Sciatic nerve (tissue), 2 donors: ENCODE measurements at regions not wholly inside any gene's neighbourhood (a gene's known extent, or its start where the extent isn't known, plus 50 kb on each side); places are given as distances from the start of the nearest gene placed in this dataset.
"Not testable (repeated sequence)": the region's sequence is repeated elsewhere in the genome, so short reads cannot be mapped to it uniquely, and the experiment has no call there.

Source experiments
- ATAC-seq: fragments of 200-7000 bp; cut with Tn5 transposase; one replicate; pipeline ENCODE4 v1.9.1; 2020; ENCODE audit warnings: mild to moderate bottlenecking, moderate library complexity
- DNase-seq: peaks from one replicate; pipeline ENCODE4 v3.0.0-alpha.2; 2020; ENCODE audit warnings: low spot score
- intact Hi-C: fragments of 100-400 bp; cut with DNase I; formaldehyde crosslinking; loops from one replicate; pipeline ENCODE4 v1.14.2; 2022
- donor health status: DM: no; HTN: no; CAD: no.
- donor health status: DM: no; HTN: no; CAD: no.

GRCh38 chr12:60210756-60211155 lies 614.9 kb downstream of the SLC16A7 start:
- DNase-seq (no peak), ATAC-seq (no peak)
- intact Hi-C loops, result no loop called here

- intact Hi-C loops, result no loop called here
- ATAC-seq, result no peak
- no peak for DNase-seq
Observed at GRCh38 chr12:60211244-60211643, 615.4 kb downstream of the SLC16A7 start.

- intact Hi-C loops, result no loop called here
- no peak for ATAC-seq
Observed at GRCh38 chr12:60212159-60213000, 616.6 kb downstream of the SLC16A7 start.

GRCh38 chr12:60213272-60213671 lies 617.4 kb downstream of the SLC16A7 start:
- ATAC-seq, DNase-seq, intact Hi-C loops: not testable (repeated sequence)

More at GRCh38 chr12:60212159-60213000, 616.6 kb downstream of the SLC16A7 start:
- DNase-seq, result no peak

- DNase-seq (no peak), ATAC-seq (no peak)
- intact Hi-C loops, result loop anchor here (5.0 kb wide), 1 partner anchor 684 kb away; no protein-coding TSS in a partner anchor
Observed at GRCh38 chr12:60216226-60216625, 620.4 kb downstream of the SLC16A7 start.

GRCh38 chr12:60223242-60223641 lies 627.4 kb downstream of the SLC16A7 start:
- intact Hi-C loops, result no loop called here
- DNase-seq (no peak), ATAC-seq (no peak)

- DNase-seq, result no peak
- intact Hi-C loops, result no loop called here
- no peak for ATAC-seq
Observed at GRCh38 chr12:60225216-60226000, 629.6 kb downstream of the SLC16A7 start.

GRCh38 chr12:60227916-60228315 lies 632.1 kb downstream of the SLC16A7 start:
- intact Hi-C loops, result no loop called here
- DNase-seq (no peak), ATAC-seq (no peak)

- ATAC-seq (no peak), DNase-seq (no peak)
- intact Hi-C loops, result no loop called here
Observed at GRCh38 chr12:60230056-60230455, 634.2 kb downstream of the SLC16A7 start.

- ATAC-seq, result no peak
- DNase-seq, result no peak
- intact Hi-C loops, result no loop called here
Observed at GRCh38 chr12:60231303-60231702, 635.5 kb downstream of the SLC16A7 start.

GRCh38 chr12:60231976-60232907 lies 636.4 kb downstream of the SLC16A7 start:
- DNase-seq (no peak), ATAC-seq (no peak)
- intact Hi-C loops, result no loop called here

GRCh38 chr12:60234611-60235195 lies 638.9 kb downstream of the SLC16A7 start:
- DNase-seq, ATAC-seq, intact Hi-C loops: not testable (repeated sequence)

GRCh38 chr12:60235261-60235660 lies 639.4 kb downstream of the SLC16A7 start:
- no peak for ATAC-seq
- intact Hi-C loops, result no loop called here
- no peak for DNase-seq

GRCh38 chr12:60236416-60236815 lies 640.6 kb downstream of the SLC16A7 start:
- ATAC-seq, intact Hi-C loops, DNase-seq: not testable (repeated sequence)

- DNase-seq (no peak), ATAC-seq (no peak)
- intact Hi-C loops, result no loop called here
Observed at GRCh38 chr12:60240891-60241290, 645.1 kb downstream of the SLC16A7 start.

- intact Hi-C loops, result no loop called here
- DNase-seq (no peak), ATAC-seq (no peak)
Observed at GRCh38 chr12:60251091-60251490, 655.3 kb downstream of the SLC16A7 start.

- no peak for ATAC-seq
- no peak for DNase-seq
- intact Hi-C loops, result no loop called here
Observed at GRCh38 chr12:60252359-60253096, 656.7 kb downstream of the SLC16A7 start.

GRCh38 chr12:60255044-60255443 lies 659.2 kb downstream of the SLC16A7 start:
- DNase-seq (no peak), ATAC-seq (no peak)
- intact Hi-C loops, result no loop called here
